Stimulated activated CD4-positive, alpha-beta T cell treated with anti-CD3 and anti-CD28 coated beads, Interleukin-12 subunit alpha, Interleukin-12 subunit beta, amount 100 ng/mL, for 48 hours (primary cell): ENCODE measurements at regions not wholly inside any gene's neighbourhood (a gene's known extent, or its start where the extent isn't known, plus 50 kb on each side); places are given as distances from the start of the nearest gene placed in this dataset.

Source experiments
- DNase-seq, 3 donors: peaks; one replicate each; pipeline ENCODE4 v3.0.0-alpha.2; 2020; ENCODE audit warnings: low read depth in 2 of 3, low spot score in 1 of 3

DNA sequence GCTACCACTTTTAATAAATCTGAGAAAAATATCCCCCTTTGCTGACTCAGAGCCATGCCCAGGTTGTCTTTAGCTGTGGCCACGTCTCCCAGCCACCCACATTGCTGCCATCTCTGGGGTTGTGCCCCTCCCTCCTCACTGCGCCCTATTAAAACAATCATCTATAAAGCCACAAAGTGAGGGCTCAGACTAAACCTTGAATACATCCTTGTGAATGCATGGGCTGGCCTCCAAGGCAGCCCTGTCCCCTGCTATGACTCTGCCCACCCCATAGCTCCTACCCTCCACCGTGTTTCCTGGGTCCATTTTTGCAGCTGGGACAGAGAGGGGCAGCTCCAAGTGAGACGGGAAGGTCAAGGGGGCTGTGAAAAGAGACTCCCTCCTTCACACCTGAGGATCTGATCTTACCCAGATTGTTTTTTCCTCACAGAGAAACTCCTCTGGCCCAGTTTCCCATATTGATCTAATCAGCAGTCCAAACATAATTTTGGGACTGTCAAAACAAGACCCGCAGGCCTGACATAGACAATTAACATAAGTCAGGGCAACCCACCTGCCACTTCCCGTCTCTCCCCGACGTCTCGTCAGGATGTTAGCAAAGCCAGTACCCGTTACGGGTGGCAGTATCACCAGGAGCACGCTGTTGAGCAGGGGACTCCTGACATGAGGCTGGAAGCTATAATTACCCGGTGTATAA, 199.0 kb downstream of the KATNAL1 start:
- DNase-seq, result no peak

DNA sequence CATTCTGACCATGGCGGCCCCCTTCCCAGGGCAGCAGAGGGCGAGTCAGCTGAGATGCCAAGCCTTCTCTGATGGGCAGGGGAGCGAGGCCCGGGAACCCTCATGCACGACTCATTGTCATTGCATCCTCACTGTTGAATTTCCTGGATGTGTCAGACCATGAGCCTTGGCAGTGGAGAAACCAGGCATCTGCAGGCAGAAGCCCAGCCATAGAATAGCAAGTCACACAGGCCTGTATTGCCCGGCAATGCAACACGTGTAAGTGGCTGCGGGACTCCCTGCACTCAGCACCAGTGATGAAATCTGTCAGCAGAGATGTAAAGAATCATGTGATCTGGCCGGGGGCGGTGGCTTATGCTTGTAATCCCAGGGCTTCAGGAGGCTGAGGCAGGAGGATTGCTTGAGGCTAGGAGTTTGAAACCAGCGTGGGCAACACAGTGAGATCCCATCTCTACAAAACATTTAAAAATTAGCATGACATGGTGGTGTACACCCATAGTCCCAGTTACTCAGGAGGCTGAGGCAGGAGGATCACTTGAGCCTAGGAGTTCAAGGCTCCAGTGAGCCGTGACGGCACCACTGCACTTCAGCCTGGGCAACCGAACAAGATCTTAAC, 199.7 kb downstream of the KATNAL1 start:
- DNase-seq, result no peak

DNA sequence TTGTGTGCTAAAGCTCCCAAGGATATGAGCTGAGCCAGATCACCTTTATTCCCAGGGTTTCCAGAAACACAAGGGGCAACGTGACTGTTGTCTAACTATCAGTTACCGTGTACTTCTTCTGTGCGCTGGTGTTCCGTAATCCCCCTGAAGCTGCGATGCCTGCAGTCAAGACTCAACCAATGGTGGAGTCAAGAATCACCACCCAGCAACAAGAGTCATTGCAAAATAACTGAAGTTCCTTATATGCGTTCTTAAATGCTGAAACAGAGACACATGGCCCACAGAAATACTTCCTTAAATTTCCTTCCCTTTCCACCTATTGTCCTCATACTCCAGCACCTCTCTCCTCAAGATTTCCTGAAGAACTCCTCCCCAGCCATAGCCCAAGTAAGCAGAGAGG, 200.2 kb downstream of the KATNAL1 start:
- DNase-seq, result no peak

DNA sequence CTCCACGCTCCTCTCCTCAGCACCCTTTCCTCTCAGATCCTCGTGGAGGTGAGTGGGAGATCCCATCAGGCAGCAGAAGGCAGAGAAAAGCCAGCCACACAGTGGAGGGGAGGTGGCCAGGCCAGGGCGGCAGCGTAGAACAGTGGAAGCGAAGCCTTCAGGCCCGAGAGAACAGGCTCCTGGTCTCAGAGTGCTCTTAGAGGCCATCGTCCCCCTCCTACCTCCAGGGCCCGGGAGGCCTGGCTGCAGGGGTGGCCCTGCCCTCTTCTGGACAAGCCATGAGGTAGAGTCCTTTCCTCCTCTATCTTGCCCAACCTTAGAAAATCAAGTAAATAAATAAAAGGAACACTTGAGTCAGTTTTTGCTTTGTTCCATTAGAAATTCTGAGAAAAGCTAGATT, 202.0 kb downstream of the KATNAL1 start:
- DNase-seq, result no peak

DNA sequence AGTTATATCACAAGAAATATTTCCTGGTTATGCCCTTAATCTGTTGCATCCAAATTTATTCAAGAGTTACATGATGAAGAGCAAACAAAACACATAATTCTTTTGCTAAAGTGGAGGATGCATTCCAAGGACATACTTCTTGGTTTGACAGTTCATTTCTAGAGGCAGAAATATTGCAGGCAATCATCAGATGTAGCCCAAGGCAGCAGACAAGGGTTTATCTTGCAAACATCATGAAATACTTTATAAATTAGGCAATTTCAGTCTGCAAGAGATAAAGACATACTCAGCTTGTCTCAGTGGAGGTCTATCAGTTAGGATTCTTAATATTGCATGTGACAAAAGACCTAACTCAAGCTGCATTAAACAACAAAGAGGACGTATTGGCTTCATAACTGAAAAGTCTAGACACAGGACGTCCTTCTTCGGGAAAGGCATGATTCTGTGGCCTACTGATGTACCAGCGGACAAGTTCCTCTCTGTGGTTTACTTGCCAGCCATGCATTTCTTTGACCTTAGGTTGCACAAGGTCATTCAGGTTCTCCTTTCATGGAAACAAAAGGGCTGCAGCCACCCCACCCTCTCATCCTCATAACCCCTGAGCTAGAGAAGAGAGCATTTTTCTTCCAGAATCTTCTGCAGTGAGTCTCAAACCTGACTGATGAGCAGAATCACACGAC, 204.1 kb downstream of the KATNAL1 start:
- DNase-seq, result no peak

DNA sequence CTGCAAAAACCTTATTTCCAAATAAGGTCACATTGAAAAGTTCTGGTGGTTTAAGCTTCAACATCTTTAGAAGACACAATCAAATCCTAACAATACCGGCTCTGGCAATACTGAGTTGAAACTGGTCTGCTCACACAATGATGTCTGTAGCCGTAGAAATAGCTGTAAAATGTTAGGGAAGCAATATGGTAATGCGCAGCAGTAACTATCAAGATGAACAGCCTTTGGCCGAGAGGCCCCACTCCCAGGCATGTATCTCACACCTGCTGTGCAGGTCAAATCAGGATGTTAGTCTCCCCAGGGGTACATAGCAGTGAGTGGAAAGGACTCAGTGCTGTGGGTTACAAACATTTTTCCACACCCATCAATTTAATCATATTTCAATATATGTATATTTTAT, 207.1 kb downstream of the KATNAL1 start:
- DNase-seq, result no peak

DNA sequence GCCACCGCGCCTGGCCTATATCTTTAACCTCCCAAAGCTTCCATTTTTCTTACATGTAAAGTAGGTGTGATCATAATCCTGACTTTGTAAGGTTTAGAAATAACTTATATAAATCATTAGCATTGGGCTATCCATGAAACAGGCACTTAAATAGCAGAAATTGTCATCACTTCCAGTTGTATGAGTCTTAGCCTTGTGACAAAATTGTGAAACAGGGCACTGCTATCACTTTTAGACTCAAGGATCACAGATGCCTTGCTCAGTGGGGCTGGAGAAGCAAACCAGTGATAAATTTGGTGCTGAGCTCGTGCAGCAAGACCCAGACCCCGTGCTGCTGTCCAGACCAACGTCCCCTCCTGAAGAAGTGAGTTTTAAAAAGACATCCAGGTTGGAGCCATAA, 209.7 kb downstream of the KATNAL1 start:
- no peak for DNase-seq

DNA sequence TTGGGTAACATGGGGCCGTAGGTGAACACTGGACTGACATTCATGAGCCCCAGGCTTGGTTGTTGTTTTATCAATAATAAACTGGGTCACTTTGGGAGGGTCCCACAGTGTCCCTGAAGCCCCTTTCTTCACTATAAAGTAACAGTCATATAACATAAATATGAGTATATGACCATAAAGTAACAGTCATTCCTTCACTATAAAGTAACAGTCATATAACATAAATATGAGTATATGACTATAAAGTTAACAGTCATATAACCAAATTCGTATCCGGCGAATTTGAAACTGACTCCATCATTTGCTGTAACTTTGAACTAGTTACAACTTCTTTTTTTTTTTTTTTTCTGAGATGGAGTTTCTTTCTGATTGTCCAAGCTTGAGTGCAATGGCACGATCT, 210.3 kb downstream of the KATNAL1 start:
- DNase-seq, result no peak

DNA sequence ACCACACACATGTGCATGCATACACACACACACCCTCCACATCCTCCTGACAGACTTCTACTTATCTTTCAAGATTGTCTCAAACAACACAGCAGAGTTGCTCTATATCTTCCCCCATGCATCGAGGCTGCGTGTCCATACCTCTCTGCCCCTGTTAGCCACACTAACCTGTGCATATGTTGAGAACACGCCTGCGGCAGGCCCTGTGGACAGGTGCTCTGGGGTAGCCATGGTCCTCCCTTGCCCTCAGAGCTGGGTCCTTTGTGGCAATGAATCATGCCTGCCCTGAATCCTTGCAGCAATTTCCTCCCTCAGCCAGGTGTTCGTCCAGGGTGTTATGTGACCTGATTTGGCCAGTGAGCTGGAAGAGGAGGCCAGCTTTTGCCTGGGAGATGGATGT, 213.3 kb downstream of the KATNAL1 start:
- DNase-seq, result no peak

DNA sequence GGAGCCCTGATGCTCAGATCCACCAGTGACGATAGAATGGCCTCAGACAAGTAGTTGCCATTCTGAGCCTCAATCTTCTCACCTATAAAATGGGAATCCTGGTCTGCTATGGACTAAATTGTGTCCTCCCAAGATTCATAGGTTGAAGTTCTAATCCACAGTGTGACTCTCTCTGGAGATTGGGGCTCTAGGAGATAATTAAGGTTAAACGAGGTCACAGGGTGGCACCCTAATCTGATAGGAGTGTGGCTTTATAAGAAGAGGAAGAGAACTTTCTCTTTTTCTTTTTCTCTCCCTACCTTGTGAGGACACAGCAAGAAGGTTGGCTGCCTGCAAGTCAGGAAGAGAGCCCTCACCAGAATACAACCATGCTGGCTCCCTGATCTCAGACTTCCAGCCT, 214.1 kb downstream of the KATNAL1 start:
- no peak for DNase-seq

DNA sequence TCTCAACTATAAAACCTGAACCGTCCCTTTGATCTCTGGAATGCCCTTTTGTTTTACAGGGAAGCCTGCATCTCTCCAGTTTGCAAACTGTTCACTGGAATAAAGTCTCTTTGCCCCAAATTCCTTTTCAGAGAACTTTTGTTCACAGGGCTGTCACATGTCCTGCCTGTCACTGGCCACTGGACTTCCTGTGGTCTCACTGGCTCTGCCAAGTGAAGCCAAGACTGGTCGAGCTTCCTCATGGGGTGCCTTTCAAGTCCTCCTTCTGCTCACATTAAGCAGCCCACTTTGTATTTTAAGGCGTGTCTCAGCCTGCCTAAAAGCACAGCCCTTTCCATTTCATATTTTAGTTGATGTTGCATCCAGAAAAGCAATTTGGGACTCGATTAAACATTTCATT, 215.7 kb downstream of the KATNAL1 start:
- DNase-seq, result no peak

DNA sequence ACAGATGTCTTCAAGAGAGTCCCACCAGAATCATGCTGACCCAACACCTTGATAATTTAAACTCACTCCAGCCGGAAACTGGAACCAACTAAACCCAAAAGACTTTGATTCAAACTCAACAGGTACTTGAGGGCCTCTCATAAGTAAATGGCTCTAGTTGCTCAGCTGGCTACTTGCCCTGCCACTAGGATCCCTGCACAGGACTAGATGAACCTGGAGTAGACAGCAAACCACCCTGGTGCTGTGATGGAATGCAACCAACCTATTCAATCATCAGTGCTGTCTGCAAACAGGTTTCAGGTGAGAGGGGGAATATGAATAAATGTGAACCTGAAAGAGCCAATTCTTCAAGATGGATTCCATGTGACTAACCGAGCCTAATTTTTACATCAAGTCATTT, 216.3 kb downstream of the KATNAL1 start:
- no peak for DNase-seq

DNA sequence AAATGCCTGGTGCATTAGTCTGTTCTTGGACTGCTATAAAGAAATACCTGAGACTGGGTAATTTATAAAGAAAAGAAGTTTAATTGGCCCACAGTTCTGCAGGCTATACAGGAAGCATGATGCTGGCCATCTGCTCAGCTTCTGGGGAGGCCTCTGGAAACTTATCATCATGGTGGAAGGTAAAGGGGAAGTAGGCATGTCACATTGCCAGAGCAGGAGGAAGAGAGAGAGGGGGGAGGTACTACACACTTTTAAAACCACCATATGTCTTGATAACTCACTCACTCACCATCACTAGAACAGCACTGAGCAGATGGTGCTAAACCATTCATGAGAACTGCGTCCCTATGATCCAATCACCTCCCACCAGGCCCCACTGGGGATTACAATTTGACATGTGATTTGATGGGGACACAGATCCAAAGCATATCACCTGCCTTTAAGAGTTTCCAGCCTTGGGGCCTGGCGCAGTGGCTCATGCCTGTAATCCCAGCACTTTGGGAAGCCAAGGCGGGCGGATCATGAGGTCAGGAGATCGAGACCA, 219.0 kb downstream of the KATNAL1 start:
- DNase-seq, result no peak

DNA sequence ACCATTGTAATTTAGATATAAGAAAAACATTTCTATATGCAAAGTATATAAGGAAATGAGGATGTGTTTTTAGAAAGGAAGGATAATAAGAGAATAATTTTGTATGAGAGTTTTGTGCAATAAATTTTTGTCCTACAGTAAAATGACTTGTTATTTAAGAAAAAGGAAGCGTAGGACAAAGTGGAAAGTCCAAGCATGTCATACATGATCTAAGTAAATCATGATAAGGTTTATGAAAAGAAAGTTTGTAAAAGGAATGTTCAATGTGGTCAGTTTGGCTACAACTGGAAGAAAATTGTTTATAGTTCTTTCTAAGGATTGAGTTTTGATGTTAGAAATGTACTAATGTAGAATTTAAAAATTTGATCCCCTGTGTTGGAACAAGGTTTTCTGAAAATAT, 222.3 kb downstream of the KATNAL1 start:
- DNase-seq, result no peak

DNA sequence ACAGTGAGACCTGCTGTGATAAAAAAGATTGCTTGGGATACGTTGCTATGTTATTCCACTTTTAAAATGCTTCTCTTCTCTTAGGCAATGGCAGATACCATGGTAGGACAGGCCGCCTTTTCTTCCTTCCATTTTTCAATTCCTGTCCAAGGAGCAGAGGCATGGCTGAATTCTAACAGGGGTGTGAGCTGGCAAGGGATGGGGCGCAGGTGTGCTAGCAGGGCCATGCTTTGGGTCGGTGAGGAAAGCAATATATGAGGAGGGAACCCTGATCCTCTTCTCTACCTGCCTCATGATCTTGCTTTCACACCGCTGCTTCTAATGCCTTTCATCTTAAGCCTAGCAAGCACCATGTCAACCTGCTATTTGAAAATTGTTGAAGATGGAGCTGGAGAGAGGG, 225.0 kb downstream of the KATNAL1 start:
- DNase-seq, result no peak

DNA sequence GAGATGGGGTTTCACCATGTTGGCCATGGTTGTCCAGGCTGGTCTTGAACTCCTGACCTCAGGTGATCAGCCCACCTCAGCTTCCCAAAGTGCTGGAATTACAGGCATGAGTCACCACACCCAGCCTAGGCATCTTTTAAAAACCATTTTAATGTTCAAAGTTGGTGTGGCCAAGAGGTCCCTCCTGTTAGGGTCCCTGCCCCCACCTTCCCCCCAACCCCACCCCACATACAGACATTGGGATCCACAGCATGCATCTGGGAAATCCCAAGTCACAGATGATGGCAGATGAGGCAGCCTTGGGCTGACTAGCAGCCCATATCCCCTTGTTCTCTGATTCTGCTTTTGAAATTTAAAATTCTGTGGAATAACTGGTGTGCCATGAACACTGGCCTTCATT, 226.0 kb downstream of the KATNAL1 start:
- no peak for DNase-seq

DNA sequence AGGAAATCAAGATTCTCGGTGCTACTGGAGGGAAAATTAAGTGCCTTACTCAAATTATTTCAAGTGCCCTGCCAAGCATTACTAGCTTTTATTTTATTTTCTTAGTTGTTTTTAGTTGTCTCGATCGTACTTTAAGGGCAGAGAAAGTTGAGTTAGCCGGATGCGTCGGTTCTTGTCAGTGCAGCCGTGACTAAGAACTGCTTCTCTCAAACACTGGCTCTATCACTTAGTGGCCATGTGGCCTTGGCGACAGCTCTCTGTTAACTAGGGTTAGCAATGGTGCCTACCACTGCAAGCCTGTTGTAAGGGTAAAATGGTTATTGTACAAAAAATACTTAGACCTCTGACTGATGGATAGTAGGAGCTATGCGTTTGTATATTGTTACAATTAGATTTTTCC, 227.8 kb downstream of the KATNAL1 start:
- no peak for DNase-seq

DNA sequence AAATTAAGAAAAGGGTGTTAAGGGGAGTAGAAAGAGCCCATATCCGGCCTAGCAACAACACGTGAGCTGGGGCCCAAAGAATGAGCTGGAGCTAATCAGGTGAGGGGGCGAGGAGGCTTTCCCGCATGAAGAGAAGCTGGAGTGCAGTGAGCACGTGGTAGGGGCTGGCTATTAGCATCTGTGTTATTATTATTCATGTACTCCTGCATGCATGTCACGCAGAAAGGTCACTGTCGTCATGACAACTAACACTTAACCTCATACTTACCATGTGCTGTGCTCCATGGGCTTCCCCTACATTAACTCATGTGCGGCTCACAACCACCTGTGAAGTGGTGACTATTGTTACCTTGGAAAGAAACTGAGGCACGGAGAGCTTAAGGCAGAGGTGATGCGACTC, 227.6 kb upstream of the UBL3 start:
- no peak for DNase-seq

DNA sequence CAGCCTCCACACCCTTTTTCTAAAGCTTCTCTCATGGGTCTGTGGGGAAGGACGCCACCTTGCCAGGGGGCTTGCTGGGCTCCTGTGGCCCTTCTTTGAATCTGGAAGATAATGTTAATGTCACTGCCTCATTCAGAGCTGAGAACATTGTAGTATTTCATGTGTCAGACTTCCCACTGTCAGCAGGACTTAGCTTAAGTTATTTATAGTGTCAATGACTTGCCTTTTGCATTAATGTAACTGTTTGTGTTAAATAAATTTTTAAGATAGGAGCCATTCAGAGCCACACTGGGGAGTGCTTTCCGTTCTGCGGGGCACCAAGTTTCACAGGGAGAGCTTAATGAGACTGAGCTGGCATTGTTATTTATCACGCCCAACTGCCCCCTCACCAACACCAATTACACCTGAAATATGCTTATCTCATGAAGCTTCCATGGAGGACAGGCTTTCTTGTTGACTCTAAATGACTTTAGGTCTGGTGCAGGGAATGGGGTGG, 226.9 kb upstream of the UBL3 start:
- DNase-seq, result no peak

DNA sequence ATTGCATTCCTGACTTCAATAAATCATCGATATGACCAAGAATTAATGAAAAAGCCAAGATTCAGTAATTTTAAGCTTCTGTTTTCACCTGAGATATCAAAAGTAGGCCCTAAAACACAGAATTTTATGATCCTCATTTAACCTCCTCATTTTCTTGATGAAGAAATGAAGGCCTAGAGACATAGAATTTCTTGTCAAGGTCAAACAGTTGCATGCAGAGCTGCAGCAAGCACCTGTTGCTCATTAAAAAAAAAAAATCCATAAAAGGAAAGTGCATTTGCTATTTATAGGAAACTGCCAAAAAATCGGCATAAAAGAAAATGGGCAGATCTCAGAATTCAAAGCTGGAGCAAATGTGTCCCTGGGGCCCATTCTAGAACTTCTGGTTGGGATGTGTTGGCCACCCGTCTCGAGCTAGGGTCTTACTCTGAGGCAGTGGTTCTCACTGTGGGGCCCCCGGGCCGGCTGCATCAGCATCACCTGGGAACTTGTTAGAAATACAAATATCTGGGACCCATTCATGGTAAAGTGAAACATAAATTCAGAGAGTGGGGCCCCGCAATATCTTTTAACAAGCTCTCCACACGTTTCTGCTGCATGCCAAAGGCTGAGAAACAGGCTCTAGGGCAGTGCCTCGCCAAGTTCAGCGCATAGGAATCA, 224.7 kb upstream of the UBL3 start:
- DNase-seq, result no peak

DNA sequence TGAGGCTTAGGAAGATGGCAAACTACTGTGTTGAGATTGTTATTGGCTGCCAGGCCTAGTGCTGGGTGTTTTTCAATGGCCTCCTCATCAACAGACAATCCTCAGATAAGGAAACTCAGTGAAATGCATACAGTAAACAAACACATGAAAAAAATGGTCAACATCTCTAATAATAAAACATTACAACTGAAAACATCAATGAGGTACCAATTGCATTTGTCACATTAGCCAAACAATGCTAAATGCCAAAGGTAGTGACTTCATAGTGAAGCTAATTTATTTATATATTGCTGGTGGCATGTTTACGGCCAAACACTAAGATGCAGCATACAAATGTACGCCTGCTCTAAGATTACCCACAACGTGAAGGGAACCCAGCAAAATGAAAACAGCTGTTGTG, 224.0 kb upstream of the UBL3 start:
- DNase-seq, result no peak

DNA sequence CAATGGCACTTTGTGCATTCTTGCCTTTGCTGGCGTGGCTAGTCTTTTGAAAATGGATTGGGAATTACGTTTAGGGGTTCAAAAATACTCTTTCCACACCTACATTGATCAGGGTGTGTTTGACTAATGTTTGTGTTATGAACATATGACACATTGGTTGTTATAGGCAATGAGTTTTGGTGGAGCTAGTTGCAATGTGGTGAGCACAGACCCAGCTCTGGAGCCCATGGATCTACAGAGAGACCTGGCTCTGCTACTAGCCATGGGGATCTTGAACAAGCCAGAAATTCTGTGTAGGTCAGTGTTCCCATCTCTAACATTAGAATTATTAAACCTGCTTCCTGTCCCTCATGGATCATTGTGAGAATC, 222.4 kb upstream of the UBL3 start:
- no peak for DNase-seq
